GM12892 (cell line): ENCODE measurements at regions not wholly inside any gene's neighbourhood (a gene's known extent, or its start where the extent isn't known, plus 50 kb on each side); places are given as distances from the start of the nearest gene placed in this dataset.

Experiments used
- DNase-seq: peaks from one replicate; pipeline ENCODE4 v3.0.0; 2011; ENCODE audit not compliant: insufficient read length
- FAIRE-seq: peaks from 2 replicates; lab custom pipeline; 2011; peaks lifted over from hg19 to GRCh38; lab: Jason Lieb, UNC
- POLR2A ChIP-seq: IDR thresholded peaks from 2 replicates; pipeline ENCODE4 v1.6.1; 2011; ENCODE audit warnings: low read depth, low read length, control low read depth
- POLR2AphosphoS5 ChIP-seq: IDR thresholded peaks from 2 replicates; pipeline ENCODE4 v1.6.1; 2011; ENCODE audit warnings: low read depth, low read length, control low read depth
- TAF1 ChIP-seq: IDR thresholded peaks from 2 replicates; pipeline ENCODE4 v1.6.1; 2011; ENCODE audit warnings: low read depth, mild to moderate bottlenecking, control low read depth, low read length, borderline replicate concordance

- DNase-seq (no peak), FAIRE-seq (no peak)
Observed at GRCh38 chr14:96931751-96932150, 134.6 kb downstream of the VRK1 start.

GRCh38 chr14:96934638-96935330 lies 137.6 kb downstream of the VRK1 start:
- FAIRE-seq (no peak), DNase-seq (no peak)
- TF ChIP-seq POLR2AphosphoS5 (no peak), TAF1 (no peak), POLR2A (no peak)

More at GRCh38 chr14:96931751-96932150, 134.6 kb downstream of the VRK1 start:
- no peak for TF ChIP-seq POLR2AphosphoS5
- no peak for TF ChIP-seq POLR2A
- no peak for TF ChIP-seq TAF1

GRCh38 chr14:96938946-96939345 lies 141.8 kb downstream of the VRK1 start:
- FAIRE-seq, result no peak
- TF ChIP-seq POLR2AphosphoS5 (no peak), POLR2A (no peak)
- DNase-seq, result no peak

- FAIRE-seq, result no peak
Observed at GRCh38 chr14:96940009-96940408, 142.8 kb downstream of the VRK1 start.

GRCh38 chr14:96944297-96944696 lies 147.1 kb downstream of the VRK1 start:
- FAIRE-seq (no peak), DNase-seq (no peak)
- TF ChIP-seq POLR2A (no peak), TAF1 (no peak), POLR2AphosphoS5 (no peak)

More at GRCh38 chr14:96940009-96940408, 142.8 kb downstream of the VRK1 start:
- no peak for DNase-seq
- TF ChIP-seq POLR2AphosphoS5 (no peak), TAF1 (no peak), POLR2A (no peak)

- FAIRE-seq (no peak), DNase-seq (no peak)
- no peak for TF ChIP-seq POLR2A
- TF ChIP-seq TAF1, result no peak
- no peak for TF ChIP-seq POLR2AphosphoS5
Observed at GRCh38 chr14:96945721-96946120, 148.5 kb downstream of the VRK1 start.

GRCh38 chr14:96949594-96949993 lies 152.4 kb downstream of the VRK1 start:
- DNase-seq, result no peak
- no peak for FAIRE-seq
- TF ChIP-seq POLR2AphosphoS5 (no peak), POLR2A (no peak), TAF1 (no peak)

GRCh38 chr14:96951511-96951910 lies 154.3 kb downstream of the VRK1 start:
- FAIRE-seq (no peak), DNase-seq (no peak)
- TF ChIP-seq POLR2AphosphoS5 (no peak), POLR2A (no peak), TAF1 (no peak)

- DNase-seq (no peak), FAIRE-seq (no peak)
- TF ChIP-seq POLR2A (no peak), POLR2AphosphoS5 (no peak), TAF1 (no peak)
Observed at GRCh38 chr14:96953087-96953874, 156.1 kb downstream of the VRK1 start.

GRCh38 chr14:96953875-96954185 lies 156.6 kb downstream of the VRK1 start:
- TF ChIP-seq TAF1 (no peak), POLR2A (no peak), POLR2AphosphoS5 (no peak)
- DNase-seq (no peak), FAIRE-seq (no peak)

- FAIRE-seq (no peak), DNase-seq (no peak)
- TF ChIP-seq TAF1, result no peak
Observed at GRCh38 chr14:96956464-96957239, 159.5 kb downstream of the VRK1 start.
